HEK293T (cell line): ENCODE measurements at regions not wholly inside any gene's neighbourhood (a gene's known extent, or its start where the extent isn't known, plus 50 kb on each side); places are given as distances from the start of the nearest gene placed in this dataset.

ENCODE experiments used
- ARNT ChIP-seq: fragments of 450-650 bp; IDR thresholded peaks from 2 replicates; pipeline ENCODE4 v1.6.1; 2017; ENCODE audit warnings: mild to moderate bottlenecking
- BHLHE40 ChIP-seq: fragments of 450-650 bp; IDR thresholded peaks from 2 replicates; pipeline ENCODE4 v1.6.1; 2016; ENCODE audit warnings: mild to moderate bottlenecking, moderate library complexity, borderline replicate concordance
- ELF4 ChIP-seq: fragments of 450-650 bp; IDR thresholded peaks from 2 replicates; pipeline ENCODE4 v1.6.1; 2017; ENCODE audit warnings: antibody characterized with exemption
- FOXA1 ChIP-seq: fragments of 450-650 bp; IDR thresholded peaks from 2 replicates; pipeline ENCODE4 v1.6.1; 2016; ENCODE audit warnings: mild to moderate bottlenecking
- FOXK2 ChIP-seq: fragments of 450-650 bp; IDR thresholded peaks from 2 replicates; pipeline ENCODE4 v1.6.1; 2016; ENCODE audit warnings: mild to moderate bottlenecking
- FOXM1 ChIP-seq: fragments of 450-650 bp; IDR thresholded peaks from 2 replicates; pipeline ENCODE4 v1.6.1; 2017; ENCODE audit warnings: mild to moderate bottlenecking, borderline replicate concordance
- L3MBTL2 ChIP-seq: fragments of 450-650 bp; conservative IDR thresholded peaks from 2 replicates; pipeline ENCODE4 v1.6.1; 2016; ENCODE audit warnings: mild to moderate bottlenecking
- NFRKB ChIP-seq: fragments of 450-650 bp; IDR thresholded peaks from 2 replicates; pipeline ENCODE4 v1.6.1; 2016; ENCODE audit warnings: mild to moderate bottlenecking, moderate library complexity
- PKNOX1 ChIP-seq: fragments of 450-650 bp; IDR thresholded peaks from 2 replicates; pipeline ENCODE4 v1.6.1; 2016
- SP1 ChIP-seq: fragments of 450-650 bp; IDR thresholded peaks from 2 replicates; pipeline ENCODE4 v1.6.1; 2017
- SUZ12 ChIP-seq: fragments of 450-650 bp; IDR thresholded peaks from 2 replicates; pipeline ENCODE4 v1.6.1; 2016; ENCODE audit warnings: mild to moderate bottlenecking
- TARDBP ChIP-seq: fragments of 450-650 bp; IDR thresholded peaks from 2 replicates; pipeline ENCODE4 v1.6.1; 2016
- ZNF384 ChIP-seq: fragments of 450-650 bp; IDR thresholded peaks from 2 replicates; pipeline ENCODE4 v1.6.1; 2016

GRCh38 chr17:69646729-69647128 lies 232.2 kb downstream of the MAP2K6 start:
- TF ChIP-seq SP1 (no peak), PKNOX1 (no peak), L3MBTL2 (no peak), ARNT (no peak), FOXM1 (no peak), BHLHE40 (no peak), ELF4 (no peak), NFRKB (no peak), FOXA1 (no peak), TARDBP (no peak), FOXK2 (no peak), ZNF384 (no peak), SUZ12 (no peak)
